GM23338 (cell line): ENCODE measurements at regions not wholly inside any gene's neighbourhood (a gene's known extent, or its start where the extent isn't known, plus 50 kb on each side); places are given as distances from the start of the nearest gene placed in this dataset.

Experiments used
- ATAC-seq: fragments of 200-7000 bp; cut with Tn5 transposase; 3 replicates; pipeline ENCODE4 v1.9.1; 2020
- DNase-seq: peaks from one replicate; pipeline ENCODE4 v3.0.0-alpha.2; 2015; ENCODE audit warnings: low spot score
- H2AFZ ChIP-seq: fragments of 200-600 bp; sonication (generic); 2 replicates; pipeline ENCODE4 v1.8.0; 2016; ENCODE audit warnings: antibody characterized with exemption, mild to moderate bottlenecking, moderate library complexity
- H3F3A ChIP-seq: fragments of 200-600 bp; sonication (generic); replicated peaks from 2 replicates; pipeline ENCODE4 v1.8.0; 2017; ENCODE audit warnings: antibody characterized with exemption, mixed run types, low read depth
- H3K27ac ChIP-seq: fragments of 200-600 bp; sonication (generic); 2 replicates; pipeline ENCODE4 v1.6.1; 2016; ENCODE audit warnings: low read depth
- H3K27me3 ChIP-seq: fragments of 200-600 bp; sonication (generic); 2 replicates; pipeline ENCODE4 v1.8.0; 2016; ENCODE audit warnings: mild to moderate bottlenecking, mixed run types, moderate library complexity; ENCODE audit not compliant: insufficient read depth
- H3K36me3 ChIP-seq: fragments of 200-600 bp; sonication (generic); 2 replicates; pipeline ENCODE4 v1.8.0; 2016; ENCODE audit warnings: mild to moderate bottlenecking; ENCODE audit not compliant: insufficient read depth
- H3K4me1 ChIP-seq: fragments of 200-600 bp; sonication (generic); 2 replicates; pipeline ENCODE4 v1.8.0; 2016; ENCODE audit warnings: mild to moderate bottlenecking, moderate library complexity; ENCODE audit not compliant: insufficient read depth
- H3K4me2 ChIP-seq: fragments of 200-600 bp; sonication (generic); 2 replicates; pipeline ENCODE4 v1.7.1; 2017; ENCODE audit warnings: mixed run types
- H3K4me3 ChIP-seq: fragments of 200-600 bp; sonication (generic); 2 replicates; pipeline ENCODE4 v1.6.1; 2016; ENCODE audit warnings: mixed run types
- H3K79me2 ChIP-seq: fragments of 200-600 bp; sonication (generic); replicated peaks from 2 replicates; pipeline ENCODE4 v1.8.0; 2017; ENCODE audit warnings: mild to moderate bottlenecking; ENCODE audit not compliant: insufficient read depth
- H3K9me2 ChIP-seq: fragments of 200-600 bp; sonication (generic); 2 replicates; pipeline ENCODE4 v1.8.0; 2017; ENCODE audit not compliant: insufficient read depth
- H4K20me1 ChIP-seq: fragments of 200-600 bp; sonication (generic); replicated peaks from 2 replicates; pipeline ENCODE4 v1.8.0; 2017; ENCODE audit warnings: mild to moderate bottlenecking; ENCODE audit not compliant: insufficient read depth
- H3K27ac Mint-ChIP-seq: 2 replicates; pipeline ENCODE4 v1.8.0; 2020; ENCODE audit warnings: inconsistent platforms, mild to moderate bottlenecking, moderate library complexity, mixed read lengths
- H3K27me3 Mint-ChIP-seq: 3 replicates; pipeline ENCODE4 v1.8.0; 2022; ENCODE audit warnings: low read depth, mild to moderate bottlenecking, moderate library complexity, mixed read lengths, inconsistent platforms; ENCODE audit not compliant: insufficient read depth, poor library complexity
- H3K36me3 Mint-ChIP-seq: 3 replicates; pipeline ENCODE4 v1.8.0; 2021; ENCODE audit warnings: low read depth, mild to moderate bottlenecking, inconsistent platforms, moderate library complexity, mixed read lengths
- H3K4me1 Mint-ChIP-seq: 3 replicates; pipeline ENCODE4 v1.8.0; 2020; ENCODE audit warnings: mild to moderate bottlenecking, inconsistent platforms, mixed read lengths
- H3K4me3 Mint-ChIP-seq: 3 replicates; pipeline ENCODE4 v1.8.0; 2021; ENCODE audit warnings: moderate library complexity, mild to moderate bottlenecking, inconsistent platforms, mixed read lengths
- H3K9me3 Mint-ChIP-seq: 3 replicates; pipeline ENCODE4 v1.8.0; 2020; ENCODE audit warnings: moderate library complexity, mild to moderate bottlenecking, inconsistent platforms, mixed read lengths
- CREB1 ChIP-seq: fragments of 250-450 bp; sonication (Bioruptor Pico); IDR thresholded peaks from 2 replicates; pipeline ENCODE4 v1.5.0; 2020; ENCODE audit warnings: low read depth, mild to moderate bottlenecking, moderate library complexity
- EZH2phosphoT487 ChIP-seq: fragments of 200-600 bp; sonication (generic); IDR thresholded peaks from one replicate; pipeline ENCODE4 v1.8.1; 2018; ENCODE audit warnings: antibody characterized with exemption; ENCODE audit not compliant: unreplicated experiment
- JUNB ChIP-seq: IDR thresholded peaks from one replicate; pipeline ENCODE4 v1.6.1; 2016; ENCODE audit warnings: antibody characterized with exemption; ENCODE audit not compliant: unreplicated experiment
- NANOG ChIP-seq: IDR thresholded peaks from 2 replicates; pipeline ENCODE4 v1.6.1; 2016; ENCODE audit warnings: antibody characterized with exemption, borderline replicate concordance
- POLR2AphosphoS5 ChIP-seq: IDR thresholded peaks from 2 replicates; pipeline ENCODE4 v1.6.1; 2016; ENCODE audit warnings: antibody characterized with exemption, low read depth
- STAT1 ChIP-seq: IDR thresholded peaks from one replicate; pipeline ENCODE4 v1.6.1; 2016; ENCODE audit warnings: antibody characterized with exemption; ENCODE audit not compliant: unreplicated experiment
- ZNF114 ChIP-seq: fragments of 250-450 bp; sonication (Bioruptor Pico); IDR thresholded peaks from 2 replicates; pipeline ENCODE4 v1.5.0; 2020; ENCODE audit warnings: mild to moderate bottlenecking, moderate library complexity
- ZNF331 ChIP-seq: fragments of 250-450 bp; sonication (Bioruptor Pico); IDR thresholded peaks from 2 replicates; pipeline ENCODE4 v1.5.0; 2020; ENCODE audit warnings: low read depth, mild to moderate bottlenecking, moderate library complexity
- TF ChIP-seq, protein P1 (sequence below): IDR thresholded peaks from one replicate; pipeline ENCODE4 v1.6.1; 2018; ENCODE audit warnings: antibody characterized with exemption; ENCODE audit not compliant: unreplicated experiment
- TF ChIP-seq, protein P2 (sequence below), 2 experiments: fragments of 200-600 bp in 1 of 2; sonication (generic) in 1 of 2; conservative IDR thresholded peaks; 2 replicates each; pipeline versions ENCODE4 v1.5.1 to v1.6.1; 2016 to 2017; ENCODE audit warnings: antibody characterized with exemption in 2 of 2, low read depth in 2 of 2, mild to moderate bottlenecking in 2 of 2, moderate library complexity in 1 of 2
- TF ChIP-seq, protein P3 (sequence below): fragments of 250-450 bp; sonication (Bioruptor Pico); IDR thresholded peaks from 2 replicates; pipeline ENCODE4 v1.5.0; 2020; ENCODE audit warnings: mild to moderate bottlenecking, moderate library complexity

DNA sequence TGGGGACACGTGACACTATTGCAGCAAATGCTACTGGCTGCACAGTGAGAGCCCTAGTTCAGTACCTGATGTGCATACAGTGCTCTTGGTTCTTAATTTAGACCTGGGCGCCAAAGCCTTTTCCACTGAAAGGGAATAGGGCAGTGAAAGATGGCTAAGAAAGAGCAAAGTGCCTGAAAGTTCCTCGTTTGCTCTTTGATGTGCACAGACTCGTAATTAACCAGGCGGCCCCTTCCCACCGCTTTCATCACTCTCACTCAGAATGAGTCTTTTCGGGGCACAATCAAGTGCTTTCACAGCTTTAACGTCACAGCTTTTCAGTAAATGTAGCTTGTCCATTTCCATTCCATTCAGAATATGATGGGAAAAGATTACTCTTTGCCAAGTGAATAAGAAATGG, 116.6 kb upstream of the ADRA1B start:
- Mint-ChIP-seq H3K4me3 (no peak overlapping the region), H3K27me3 (no peaks in the 10 kb centered on the region), H3K9me3 (no peaks in the 10 kb centered on the region), H3K4me1 (no peaks in the 10 kb centered on the region; the same call in 1 of the 3 replicates), H3K27ac (no peak overlapping the region), H3K36me3 (no peaks in the 10 kb centered on the region)
- Histone ChIP-seq H4K20me1 (no peaks in the 10 kb centered on the region), H3K4me3 (no peak overlapping the region), H3K79me2 (no peaks in the 10 kb centered on the region), H3K9me2 (peaks cover 8% of the 10 kb centered on the region; the same call in 1 of the 2 replicates), H3K4me1 (no peaks in the 10 kb centered on the region), H3K27ac (no peak overlapping the region), H3K36me3 (no peaks in the 10 kb centered on the region), H2AFZ (peak overlapping the region; percentile 24; the same call in 1 of the 2 replicates), H3K4me2 (no peak overlapping the region), H3F3A (no peaks in the 10 kb centered on the region), H3K27me3 (no peaks in the 10 kb centered on the region)
- no peak for DNase-seq
- TF ChIP-seq ZNF331 (CRISPR knock-in tag) (no peak), NANOG (no peak), JUNB (no peak), EZH2phosphoT487 (no peak), STAT1 (no peak), ZNF114 (CRISPR knock-in tag) (no peak), POLR2AphosphoS5 (no peak), CREB1 (CRISPR knock-in tag) (no peak)
- TF ChIP-seq, protein P1, sequence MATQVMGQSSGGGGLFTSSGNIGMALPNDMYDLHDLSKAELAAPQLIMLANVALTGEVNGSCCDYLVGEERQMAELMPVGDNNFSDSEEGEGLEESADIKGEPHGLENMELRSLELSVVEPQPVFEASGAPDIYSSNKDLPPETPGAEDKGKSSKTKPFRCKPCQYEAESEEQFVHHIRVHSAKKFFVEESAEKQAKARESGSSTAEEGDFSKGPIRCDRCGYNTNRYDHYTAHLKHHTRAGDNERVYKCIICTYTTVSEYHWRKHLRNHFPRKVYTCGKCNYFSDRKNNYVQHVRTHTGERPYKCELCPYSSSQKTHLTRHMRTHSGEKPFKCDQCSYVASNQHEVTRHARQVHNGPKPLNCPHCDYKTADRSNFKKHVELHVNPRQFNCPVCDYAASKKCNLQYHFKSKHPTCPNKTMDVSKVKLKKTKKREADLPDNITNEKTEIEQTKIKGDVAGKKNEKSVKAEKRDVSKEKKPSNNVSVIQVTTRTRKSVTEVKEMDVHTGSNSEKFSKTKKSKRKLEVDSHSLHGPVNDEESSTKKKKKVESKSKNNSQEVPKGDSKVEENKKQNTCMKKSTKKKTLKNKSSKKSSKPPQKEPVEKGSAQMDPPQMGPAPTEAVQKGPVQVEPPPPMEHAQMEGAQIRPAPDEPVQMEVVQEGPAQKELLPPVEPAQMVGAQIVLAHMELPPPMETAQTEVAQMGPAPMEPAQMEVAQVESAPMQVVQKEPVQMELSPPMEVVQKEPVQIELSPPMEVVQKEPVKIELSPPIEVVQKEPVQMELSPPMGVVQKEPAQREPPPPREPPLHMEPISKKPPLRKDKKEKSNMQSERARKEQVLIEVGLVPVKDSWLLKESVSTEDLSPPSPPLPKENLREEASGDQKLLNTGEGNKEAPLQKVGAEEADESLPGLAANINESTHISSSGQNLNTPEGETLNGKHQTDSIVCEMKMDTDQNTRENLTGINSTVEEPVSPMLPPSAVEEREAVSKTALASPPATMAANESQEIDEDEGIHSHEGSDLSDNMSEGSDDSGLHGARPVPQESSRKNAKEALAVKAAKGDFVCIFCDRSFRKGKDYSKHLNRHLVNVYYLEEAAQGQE = no peak
- TF ChIP-seq, protein P2, sequence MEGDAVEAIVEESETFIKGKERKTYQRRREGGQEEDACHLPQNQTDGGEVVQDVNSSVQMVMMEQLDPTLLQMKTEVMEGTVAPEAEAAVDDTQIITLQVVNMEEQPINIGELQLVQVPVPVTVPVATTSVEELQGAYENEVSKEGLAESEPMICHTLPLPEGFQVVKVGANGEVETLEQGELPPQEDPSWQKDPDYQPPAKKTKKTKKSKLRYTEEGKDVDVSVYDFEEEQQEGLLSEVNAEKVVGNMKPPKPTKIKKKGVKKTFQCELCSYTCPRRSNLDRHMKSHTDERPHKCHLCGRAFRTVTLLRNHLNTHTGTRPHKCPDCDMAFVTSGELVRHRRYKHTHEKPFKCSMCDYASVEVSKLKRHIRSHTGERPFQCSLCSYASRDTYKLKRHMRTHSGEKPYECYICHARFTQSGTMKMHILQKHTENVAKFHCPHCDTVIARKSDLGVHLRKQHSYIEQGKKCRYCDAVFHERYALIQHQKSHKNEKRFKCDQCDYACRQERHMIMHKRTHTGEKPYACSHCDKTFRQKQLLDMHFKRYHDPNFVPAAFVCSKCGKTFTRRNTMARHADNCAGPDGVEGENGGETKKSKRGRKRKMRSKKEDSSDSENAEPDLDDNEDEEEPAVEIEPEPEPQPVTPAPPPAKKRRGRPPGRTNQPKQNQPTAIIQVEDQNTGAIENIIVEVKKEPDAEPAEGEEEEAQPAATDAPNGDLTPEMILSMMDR (conservative IDR thresholded peaks at IDR 0.05; ENCODE audit: low read depth in 2 of 2) = no peak
- TF ChIP-seq, protein P3, sequence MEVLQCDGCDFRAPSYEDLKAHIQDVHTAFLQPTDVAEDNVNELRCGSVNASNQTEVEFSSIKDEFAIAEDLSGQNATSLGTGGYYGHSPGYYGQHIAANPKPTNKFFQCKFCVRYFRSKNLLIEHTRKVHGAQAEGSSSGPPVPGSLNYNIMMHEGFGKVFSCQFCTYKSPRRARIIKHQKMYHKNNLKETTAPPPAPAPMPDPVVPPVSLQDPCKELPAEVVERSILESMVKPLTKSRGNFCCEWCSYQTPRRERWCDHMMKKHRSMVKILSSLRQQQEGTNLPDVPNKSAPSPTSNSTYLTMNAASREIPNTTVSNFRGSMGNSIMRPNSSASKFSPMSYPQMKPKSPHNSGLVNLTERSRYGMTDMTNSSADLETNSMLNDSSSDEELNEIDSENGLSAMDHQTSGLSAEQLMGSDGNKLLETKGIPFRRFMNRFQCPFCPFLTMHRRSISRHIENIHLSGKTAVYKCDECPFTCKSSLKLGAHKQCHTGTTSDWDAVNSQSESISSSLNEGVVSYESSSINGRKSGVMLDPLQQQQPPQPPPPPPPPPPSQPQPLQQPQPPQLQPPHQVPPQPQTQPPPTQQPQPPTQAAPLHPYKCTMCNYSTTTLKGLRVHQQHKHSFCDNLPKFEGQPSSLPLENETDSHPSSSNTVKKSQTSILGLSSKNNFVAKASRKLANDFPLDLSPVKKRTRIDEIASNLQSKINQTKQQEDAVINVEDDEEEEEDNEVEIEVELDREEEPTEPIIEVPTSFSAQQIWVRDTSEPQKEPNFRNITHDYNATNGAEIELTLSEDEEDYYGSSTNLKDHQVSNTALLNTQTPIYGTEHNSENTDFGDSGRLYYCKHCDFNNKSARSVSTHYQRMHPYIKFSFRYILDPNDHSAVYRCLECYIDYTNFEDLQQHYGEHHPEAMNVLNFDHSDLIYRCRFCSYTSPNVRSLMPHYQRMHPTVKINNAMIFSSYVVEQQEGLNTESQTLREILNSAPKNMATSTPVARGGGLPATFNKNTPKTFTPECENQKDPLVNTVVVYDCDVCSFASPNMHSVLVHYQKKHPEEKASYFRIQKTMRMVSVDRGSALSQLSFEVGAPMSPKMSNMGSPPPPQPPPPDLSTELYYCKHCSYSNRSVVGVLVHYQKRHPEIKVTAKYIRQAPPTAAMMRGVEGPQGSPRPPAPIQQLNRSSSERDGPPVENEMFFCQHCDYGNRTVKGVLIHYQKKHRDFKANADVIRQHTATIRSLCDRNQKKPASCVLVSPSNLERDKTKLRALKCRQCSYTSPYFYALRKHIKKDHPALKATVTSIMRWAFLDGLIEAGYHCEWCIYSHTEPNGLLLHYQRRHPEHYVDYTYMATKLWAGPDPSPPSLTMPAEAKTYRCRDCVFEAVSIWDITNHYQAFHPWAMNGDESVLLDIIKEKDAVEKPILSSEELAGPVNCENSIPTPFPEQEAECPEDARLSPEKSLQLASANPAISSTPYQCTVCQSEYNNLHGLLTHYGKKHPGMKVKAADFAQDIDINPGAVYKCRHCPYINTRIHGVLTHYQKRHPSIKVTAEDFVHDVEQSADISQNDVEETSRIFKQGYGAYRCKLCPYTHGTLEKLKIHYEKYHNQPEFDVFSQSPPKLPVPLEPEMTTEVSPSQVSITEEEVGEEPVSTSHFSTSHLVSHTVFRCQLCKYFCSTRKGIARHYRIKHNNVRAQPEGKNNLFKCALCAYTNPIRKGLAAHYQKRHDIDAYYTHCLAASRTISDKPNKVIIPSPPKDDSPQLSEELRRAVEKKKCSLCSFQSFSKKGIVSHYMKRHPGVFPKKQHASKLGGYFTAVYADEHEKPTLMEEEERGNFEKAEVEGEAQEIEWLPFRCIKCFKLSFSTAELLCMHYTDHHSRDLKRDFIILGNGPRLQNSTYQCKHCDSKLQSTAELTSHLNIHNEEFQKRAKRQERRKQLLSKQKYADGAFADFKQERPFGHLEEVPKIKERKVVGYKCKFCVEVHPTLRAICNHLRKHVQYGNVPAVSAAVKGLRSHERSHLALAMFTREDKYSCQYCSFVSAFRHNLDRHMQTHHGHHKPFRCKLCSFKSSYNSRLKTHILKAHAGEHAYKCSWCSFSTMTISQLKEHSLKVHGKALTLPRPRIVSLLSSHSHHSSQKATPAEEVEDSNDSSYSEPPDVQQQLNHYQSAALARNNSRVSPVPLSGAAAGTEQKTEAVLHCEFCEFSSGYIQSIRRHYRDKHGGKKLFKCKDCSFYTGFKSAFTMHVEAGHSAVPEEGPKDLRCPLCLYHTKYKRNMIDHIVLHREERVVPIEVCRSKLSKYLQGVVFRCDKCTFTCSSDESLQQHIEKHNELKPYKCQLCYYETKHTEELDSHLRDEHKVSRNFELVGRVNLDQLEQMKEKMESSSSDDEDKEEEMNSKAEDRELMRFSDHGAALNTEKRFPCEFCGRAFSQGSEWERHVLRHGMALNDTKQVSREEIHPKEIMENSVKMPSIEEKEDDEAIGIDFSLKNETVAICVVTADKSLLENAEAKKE (CRISPR knock-in tag) = no peak
- ATAC-seq = no peak
